Pancreas (tissue), 10 donors: ENCODE measurements at regions not wholly inside any gene's neighbourhood (a gene's known extent, or its start where the extent isn't known, plus 50 kb on each side); places are given as distances from the start of the nearest gene placed in this dataset.

ENCODE experiments used
- ATAC-seq, 4 donors: fragments of 200-7000 bp; cut with Tn5 transposase; one replicate each; pipeline versions ENCODE4 v1.8.0 to v1.9.1; 2020; ENCODE audit warnings: mild to moderate bottlenecking in 4 of 4, moderate library complexity in 4 of 4
- DNase-seq, 6 donors: peaks; one replicate each; pipeline ENCODE4 v3.0.0-alpha.2; 2020
- FAIRE-seq: peaks from 2 replicates; lab custom pipeline; 2012; peaks lifted over from hg19 to GRCh38; lab: Jason Lieb, UNC
- H3K27ac ChIP-seq, 4 donors: fragments of 200-600 bp; sonication (generic); 1 replicate in 3 of 4; 2 replicates in 1 of 4; pipeline versions ENCODE4 v1.5.0 to v1.8.0; 2020
- H3K27me3 ChIP-seq, 4 donors: fragments of 200-600 bp; one replicate each; pipeline ENCODE4 v1.8.0; 2021
- H3K36me3 ChIP-seq, 3 donors: fragments of 200-600 bp; sonication (generic) in 1 of 3; one replicate each; pipeline versions ENCODE4 v1.5.0 to v1.8.0; 2020 to 2021
- H3K4me1 ChIP-seq, 3 donors: fragments of 200-600 bp; one replicate each; pipeline ENCODE4 v1.8.0; 2021
- H3K4me3 ChIP-seq, 4 donors: fragments of 200-600 bp; sonication (generic) in 2 of 4; one replicate each; pipeline versions ENCODE4 v1.5.0 to v1.8.0; 2020 to 2021
- H3K9me3 ChIP-seq, 4 donors: fragments of 200-600 bp; one replicate each; pipeline ENCODE4 v1.8.0; 2021
- CTCF ChIP-seq, 4 donors: fragments of 200-600 bp; sonication (generic) in 3 of 4; IDR thresholded peaks; one replicate each; pipeline versions ENCODE4 v1.5.0 to v1.8.0; 2021; ENCODE audit warnings: antibody characterized with exemption in 4 of 4
- WGBS, 2 donors: extraction: QIAGEN DNeasy Blood & Tissue Kit; methylation state at CpG; one replicate each; pipeline ENCODE4 v1.1.7; 2013; 5-methylcytosine and 5-hydroxymethylcytosine counted together
- intact Hi-C, 3 donors: fragments of 100-400 bp; cut with DNase I; formaldehyde crosslinking; loops; one replicate each; pipeline versions ENCODE4 v1.11.1 to v1.14.2; 2022
- donor health status: healthy with polysubstance abuse.
- donor health status: DM: no; HTN: no; CAD: no; lungs with moderate emphysema.
- donor health status: DM: no; HTN: no; CAD: no.
- donor health status: control.
- donor health status: control.
- donor health status: Bipolar disorder and iron deficiency.
- donor health status: DM: yes; HTN: yes; CAD: no.
- donor health status: DM: no; HTN: no; CAD: no.
- donor health status: DM: no; HTN: no; CAD: no.
- donor health status: DM: yes; HTN: yes; CAD: no.

- H3K27me3 ChIP-seq: no peaks in the 10 kb centered on the region
- DNase-seq (peak in 4 of 6 donors; percentile 16 to 68 (median 34)), FAIRE-seq (no peak), ATAC-seq (peak; percentile 87 to 93 (median 92))
- H3K4me3 ChIP-seq: no peak overlapping the region
- intact Hi-C loops: no loop called here
- H3K27ac ChIP-seq: no peak overlapping the region
- peaks cover 0 to 17% (median 13%) of the 10 kb centered on the region in 3 donors for H3K4me1 ChIP-seq
- no peaks in the 10 kb centered on the region for H3K9me3 ChIP-seq
- no peak for TF ChIP-seq CTCF (IDR thresholded peaks at IDR 0.05)
- 6 to 15% methylated on average over 1 of the region's 1 CpG for WGBS, 2 donors
- no peaks in the 10 kb centered on the region for H3K36me3 ChIP-seq
Measured at GRCh38 chr3:55244247-55244646, 242.9 kb downstream of the WNT5A start.

GRCh38 chr3:55243678-55244077 lies 243.4 kb downstream of the WNT5A start:
- Histone ChIP-seq H3K9me3 (no peaks in the 10 kb centered on the region), H3K27ac (no peak overlapping the region), H3K4me3 (no peak overlapping the region), H3K4me1 (peaks cover 0 to 17% (median 13%) of the 10 kb centered on the region in 3 donors), H3K36me3 (no peaks in the 10 kb centered on the region), H3K27me3 (no peaks in the 10 kb centered on the region)
- ATAC-seq: peak; percentile 29 to 66 (median 53)
- no peak for FAIRE-seq
- DNase-seq: peak in 1 of 6 donors; percentile 4
- intact Hi-C loops: no loop called here
- no peak for TF ChIP-seq CTCF (IDR thresholded peaks at IDR 0.05)
- 48 to 60% methylated on average over 9 of the region's 9 CpGs for WGBS, 2 donors

- no peaks in the 10 kb centered on the region for H3K9me3 ChIP-seq
- H3K36me3 ChIP-seq: no peaks in the 10 kb centered on the region
- ATAC-seq (no peak), FAIRE-seq (no peak), DNase-seq (no peak)
- no peak overlapping the region for H3K27ac ChIP-seq
- no peak for TF ChIP-seq CTCF (IDR thresholded peaks at IDR 0.05)
- no peak overlapping the region for H3K4me3 ChIP-seq
- H3K4me1 ChIP-seq: peaks cover 0 to 17% (median 13%) of the 10 kb centered on the region in 3 donors
- intact Hi-C loops: no loop called here
- whole genome bisulfite sequencing, 2 donors: 45 to 54% methylated on average over 4 of the region's 4 CpGs
- no peaks in the 10 kb centered on the region for H3K27me3 ChIP-seq
Measured at GRCh38 chr3:55242921-55243320, 244.2 kb downstream of the WNT5A start.

- no peak overlapping the region for H3K27ac ChIP-seq
- DNase-seq (no peak), FAIRE-seq (no peak), ATAC-seq (no peak)
- H3K4me3 ChIP-seq: no peak overlapping the region
- no peaks in the 10 kb centered on the region for H3K36me3 ChIP-seq
- H3K4me1 ChIP-seq: peaks cover 0 to 13% (median 11%) of the 10 kb centered on the region in 3 donors
- no peaks in the 10 kb centered on the region for H3K27me3 ChIP-seq
- TF ChIP-seq CTCF (IDR thresholded peaks at IDR 0.05): no peak
- intact Hi-C loops: no loop called here
- 92 to 94% methylated on average over 3 of the region's 3 CpGs for WGBS, 2 donors
- H3K9me3 ChIP-seq: no peaks in the 10 kb centered on the region
Measured at GRCh38 chr3:55241098-55241497, 246.0 kb downstream of the WNT5A start.

GRCh38 chr3:55235416-55235815 lies 251.7 kb downstream of the WNT5A start:
- FAIRE-seq: no peak
- no peaks in the 10 kb centered on the region for H3K27me3 ChIP-seq
- no peak for TF ChIP-seq CTCF (IDR thresholded peaks at IDR 0.05)

More at GRCh38 chr3:55235416-55235815, 251.7 kb downstream of the WNT5A start:
- ATAC-seq: no peak
- Histone ChIP-seq H3K4me3 (no peak overlapping the region), H3K9me3 (no peaks in the 10 kb centered on the region), H3K27ac (no peak overlapping the region), H3K36me3 (no peaks in the 10 kb centered on the region), H3K4me1 (no peaks in the 10 kb centered on the region)
- DNase-seq: no peak
- intact Hi-C loops: no loop called here
